Thoracic aorta (tissue), 2 donors: ENCODE measurements at regions not wholly inside any gene's neighbourhood (a gene's known extent, or its start where the extent isn't known, plus 50 kb on each side); places are given as distances from the start of the nearest gene placed in this dataset.

Source experiments
- ATAC-seq: fragments of 150-250 bp; one replicate; pipeline ENCODE4 v1.8.0; 2017; ENCODE audit warnings: low read depth; ENCODE audit not compliant: insufficient number of reproducible peaks, low FRiP score
- DNase-seq: peaks from one replicate; pipeline ENCODE4 v3.0.0-alpha.2; 2020; ENCODE audit warnings: low spot score
- H3K27ac ChIP-seq, 2 donors: fragments of 200-600 bp; sonication (generic); 1 replicate in 1 of 2; 2 replicates in 1 of 2; pipeline ENCODE4 v1.5.1; 2016; ENCODE audit warnings: mild to moderate bottlenecking in 2 of 2, moderate library complexity in 2 of 2
- H3K27me3 ChIP-seq: fragments of 200-600 bp; sonication (generic); replicated peaks from 2 replicates; pipeline ENCODE4 v1.6.0; 2016; ENCODE audit warnings: mild to moderate bottlenecking; ENCODE audit not compliant: insufficient read depth
- H3K36me3 ChIP-seq: fragments of 200-600 bp; sonication (generic); one replicate; pipeline ENCODE4 v1.5.1; 2016
- H3K4me1 ChIP-seq, 2 donors: fragments of 200-600 bp; sonication (generic); 1 replicate in 1 of 2; 2 replicates in 1 of 2; pipeline versions ENCODE4 v1.5.1 to v1.6.0; 2016; ENCODE audit warnings: low read depth in 2 of 2, mild to moderate bottlenecking in 1 of 2; ENCODE audit not compliant: control insufficient read depth in 1 of 2
- H3K4me3 ChIP-seq: fragments of 200-600 bp; sonication (generic); 2 replicates; pipeline ENCODE4 v1.5.1; 2016; ENCODE audit warnings: mild to moderate bottlenecking
- H3K9me3 ChIP-seq: fragments of 200-600 bp; sonication (generic); 2 replicates; pipeline ENCODE4 v1.5.1; 2016
- CTCF ChIP-seq: fragments of 200-600 bp; sonication (generic); IDR thresholded peaks from one replicate; pipeline ENCODE4 v1.5.1; 2019; ENCODE audit warnings: antibody characterized with exemption

GRCh38 chr9:4417578-4418325 is 72.5 kb upstream of the SLC1A1 start:
- no peak overlapping the region for H3K4me3 ChIP-seq
- H3K27me3 ChIP-seq: no peaks in the 10 kb centered on the region
- H3K36me3 ChIP-seq: no peaks in the 10 kb centered on the region
- H3K4me1 ChIP-seq: no peaks in the 10 kb centered on the region
- no peak for DNase-seq
- ATAC-seq: no peak
- H3K27ac ChIP-seq: no peak overlapping the region
- H3K9me3 ChIP-seq: no peaks in the 10 kb centered on the region
- no peak for TF ChIP-seq CTCF

- no peaks in the 10 kb centered on the region for H3K36me3 ChIP-seq
- H3K27ac ChIP-seq: no peak overlapping the region
- no peak overlapping the region for H3K4me3 ChIP-seq
- ATAC-seq (no peak), DNase-seq (no peak)
- no peaks in the 10 kb centered on the region for H3K4me1 ChIP-seq
- TF ChIP-seq CTCF: no peak
- H3K9me3 ChIP-seq: no peaks in the 10 kb centered on the region
- H3K27me3 ChIP-seq: no peaks in the 10 kb centered on the region
These were observed 73.8 kb upstream of the SLC1A1 start for GRCh38 chr9:4416467-4416866.

- TF ChIP-seq CTCF: no peak
- no peak for ATAC-seq
- H3K9me3 ChIP-seq: no peaks in the 10 kb centered on the region
These were observed 75.0 kb upstream of the SLC1A1 start for GRCh38 chr9:4415281-4415680.

GRCh38 chr9:4413856-4414255 is 76.4 kb upstream of the SLC1A1 start:
- no peaks in the 10 kb centered on the region for H3K36me3 ChIP-seq
- ATAC-seq (no peak), DNase-seq (no peak)
- H3K9me3 ChIP-seq: no peaks in the 10 kb centered on the region
- no peak overlapping the region for H3K4me3 ChIP-seq
- H3K27ac ChIP-seq: no peak overlapping the region
- no peaks in the 10 kb centered on the region for H3K27me3 ChIP-seq
- no peaks in the 10 kb centered on the region for H3K4me1 ChIP-seq
- no peak for TF ChIP-seq CTCF

More at GRCh38 chr9:4415281-4415680, 75.0 kb upstream of the SLC1A1 start:
- H3K27me3 ChIP-seq: no peaks in the 10 kb centered on the region
- no peak overlapping the region for H3K27ac ChIP-seq
- DNase-seq: no peak
- H3K4me1 ChIP-seq: no peaks in the 10 kb centered on the region
- no peak overlapping the region for H3K4me3 ChIP-seq
- H3K36me3 ChIP-seq: no peaks in the 10 kb centered on the region

- DNase-seq (no peak), ATAC-seq (no peak)
- Histone ChIP-seq H3K4me3 (no peak overlapping the region), H3K27ac (no peak overlapping the region), H3K27me3 (no peaks in the 10 kb centered on the region), H3K36me3 (no peaks in the 10 kb centered on the region), H3K9me3 (peaks cover 6% of the 10 kb centered on the region), H3K4me1 (no peaks in the 10 kb centered on the region)
- no peak for TF ChIP-seq CTCF
These were observed 86.1 kb upstream of the SLC1A1 start for GRCh38 chr9:4404156-4404555.
